ENCODE measurements at regions not wholly inside any gene's neighbourhood (a gene's known extent, or its start where the extent isn't known, plus 50 kb on each side); places are given as distances from the start of the nearest gene placed in this dataset.
"Not testable (repeated sequence)": the region's sequence is repeated elsewhere in the genome, so short reads cannot be mapped to it uniquely, and the experiment has no call there.

- no peak overlapping the region for H3K27ac ChIP-seq (ENCODE audit: low read depth in 2 of 2, low read length in 1 of 2)
- no peak overlapping the region for H3K4me3 ChIP-seq (ENCODE audit: low read depth in 1 of 2, low read length in 2 of 2)
- WGBS, 2 donors: 84 to 92% methylated on average over 1 of the region's 1 CpG
- no peaks in the 10 kb centered on the region for H3K4me1 ChIP-seq (ENCODE audit: control insufficient read depth in 2 of 2, insufficient read depth in 2 of 2, low read length in 1 of 2)
- no peaks in the 10 kb centered on the region for H3K36me3 ChIP-seq (ENCODE audit: control insufficient read depth in 2 of 2, insufficient read depth in 2 of 2, low read length in 1 of 2)
- H3K9me3 ChIP-seq (ENCODE audit: control insufficient read depth in 2 of 2, insufficient read depth in 1 of 2, low read depth in 1 of 2, low read length in 1 of 2): no peaks in the 10 kb centered on the region
- peaks cover 0 to 6% of the 10 kb centered on the region in 2 donors for H3K27me3 ChIP-seq (ENCODE audit: control insufficient read depth in 1 of 2, insufficient read depth in 2 of 2, low read length in 2 of 2)
Measured at GRCh38 chrX:96474741-96475125, 209.9 kb upstream of the DIAPH2 start.

- no peaks in the 10 kb centered on the region for H3K9me3 ChIP-seq (ENCODE audit: control insufficient read depth in 2 of 2, insufficient read depth in 1 of 2, low read depth in 1 of 2, low read length in 1 of 2)
- H3K4me1 ChIP-seq (ENCODE audit: control insufficient read depth in 2 of 2, insufficient read depth in 2 of 2, low read length in 1 of 2): no peaks in the 10 kb centered on the region
- no peak overlapping the region for H3K27ac ChIP-seq (ENCODE audit: low read depth in 2 of 2, low read length in 1 of 2)
- 44 to 47% methylated on average over 5 of the region's 5 CpGs for WGBS, 2 donors
- no peaks in the 10 kb centered on the region for H3K36me3 ChIP-seq (ENCODE audit: control insufficient read depth in 2 of 2, insufficient read depth in 2 of 2, low read length in 1 of 2)
- peaks cover 0 to 11% of the 10 kb centered on the region in 2 donors for H3K27me3 ChIP-seq (ENCODE audit: control insufficient read depth in 1 of 2, insufficient read depth in 2 of 2, low read length in 2 of 2)
- H3K4me3 ChIP-seq (ENCODE audit: low read depth in 1 of 2, low read length in 2 of 2): no peak overlapping the region
Measured at GRCh38 chrX:96480081-96480480, 204.6 kb upstream of the DIAPH2 start.

DNA sequence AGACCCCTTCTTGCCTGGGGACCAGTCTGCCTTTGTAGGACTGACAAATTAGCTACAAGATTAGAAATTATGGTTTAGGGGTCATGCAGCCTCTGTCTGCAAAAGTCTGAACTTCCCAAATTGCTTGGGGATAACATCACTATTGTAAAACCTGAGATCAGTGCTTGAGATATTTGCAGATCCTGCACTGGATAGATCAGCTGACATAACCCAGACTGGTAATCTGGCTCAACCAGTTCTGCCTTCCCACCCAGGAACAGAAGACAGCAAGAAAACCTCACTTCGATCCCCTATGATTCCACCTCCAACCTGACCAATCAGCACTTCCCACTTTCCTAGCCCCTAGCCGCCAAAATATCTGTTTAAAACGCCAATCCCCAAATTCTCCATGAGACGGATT lies 202.8 kb upstream of the DIAPH2 start:
- H3K27me3 ChIP-seq (ENCODE audit: control insufficient read depth in 1 of 2, insufficient read depth in 2 of 2, low read length in 2 of 2): peaks cover 0 to 8% of the 10 kb centered on the region in 2 donors
- no peak overlapping the region for H3K27ac ChIP-seq (ENCODE audit: low read depth in 2 of 2, low read length in 1 of 2)
- H3K4me1 ChIP-seq (ENCODE audit: control insufficient read depth in 2 of 2, insufficient read depth in 2 of 2, low read length in 1 of 2): no peaks in the 10 kb centered on the region
- no peak overlapping the region for H3K4me3 ChIP-seq (ENCODE audit: low read depth in 1 of 2, low read length in 2 of 2)
- H3K36me3 ChIP-seq (ENCODE audit: control insufficient read depth in 2 of 2, insufficient read depth in 2 of 2, low read length in 1 of 2): no peaks in the 10 kb centered on the region
- no peaks in the 10 kb centered on the region for H3K9me3 ChIP-seq (ENCODE audit: control insufficient read depth in 2 of 2, insufficient read depth in 1 of 2, low read depth in 1 of 2, low read length in 1 of 2)
- 89 to 93% methylated on average over 4 of the region's 4 CpGs for WGBS, 2 donors

DNA sequence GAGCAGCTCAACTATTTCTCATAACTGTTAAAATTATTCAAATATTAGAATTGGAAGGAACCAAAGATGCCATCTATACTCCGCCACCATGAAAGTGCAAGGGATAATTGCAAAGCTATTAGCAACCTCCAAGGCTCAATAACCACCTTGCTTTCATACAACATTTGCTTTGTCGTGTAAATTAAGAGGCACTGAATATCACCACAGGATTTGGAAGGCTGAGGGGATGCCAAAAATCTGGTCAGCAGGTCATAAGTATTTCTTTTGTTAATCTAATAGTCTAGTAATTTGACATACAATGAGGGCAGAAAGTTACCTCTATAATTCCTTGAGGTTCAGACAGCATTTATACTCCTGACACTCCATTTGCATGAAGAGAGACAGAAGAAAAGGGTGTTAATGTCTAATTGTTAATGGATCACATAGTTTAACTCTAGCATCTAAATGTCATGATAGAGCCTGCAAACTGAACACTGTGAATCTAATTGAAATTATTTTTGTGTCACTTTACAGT lies 200.9 kb upstream of the DIAPH2 start:
- WGBS, 2 donors: 66 to 81% methylated on average over 2 of the region's 2 CpGs
- H3K4me3 ChIP-seq (ENCODE audit: low read depth in 1 of 2, low read length in 2 of 2): no peak overlapping the region
- no peaks in the 10 kb centered on the region for H3K9me3 ChIP-seq (ENCODE audit: control insufficient read depth in 2 of 2, insufficient read depth in 1 of 2, low read depth in 1 of 2, low read length in 1 of 2)

GRCh38 chrX:96486687-96487086 lies 198.0 kb upstream of the DIAPH2 start:
- 79 to 87% methylated on average over 11 of the region's 11 CpGs for WGBS, 2 donors
- not testable (repeated sequence) for H3K36me3 ChIP-seq (ENCODE audit: control insufficient read depth in 2 of 2, insufficient read depth in 2 of 2, low read length in 1 of 2); H3K4me1 ChIP-seq (ENCODE audit: control insufficient read depth in 2 of 2, insufficient read depth in 2 of 2, low read length in 1 of 2); H3K9me3 ChIP-seq (ENCODE audit: control insufficient read depth in 2 of 2, insufficient read depth in 1 of 2, low read depth in 1 of 2, low read length in 1 of 2); H3K27ac ChIP-seq (ENCODE audit: low read depth in 2 of 2, low read length in 1 of 2); H3K4me3 ChIP-seq (ENCODE audit: low read depth in 1 of 2, low read length in 2 of 2); H3K27me3 ChIP-seq (ENCODE audit: control insufficient read depth in 1 of 2, insufficient read depth in 2 of 2, low read length in 2 of 2)

More for the DNA sequence above, 200.9 kb upstream of the DIAPH2 start:
- Histone ChIP-seq H3K36me3 (ENCODE audit: control insufficient read depth in 2 of 2, insufficient read depth in 2 of 2, low read length in 1 of 2) (no peaks in the 10 kb centered on the region), H3K27ac (ENCODE audit: low read depth in 2 of 2, low read length in 1 of 2) (no peak overlapping the region), H3K27me3 (ENCODE audit: control insufficient read depth in 1 of 2, insufficient read depth in 2 of 2, low read length in 2 of 2) (peaks cover 0 to 8% of the 10 kb centered on the region in 2 donors), H3K4me1 (ENCODE audit: control insufficient read depth in 2 of 2, insufficient read depth in 2 of 2, low read length in 1 of 2) (no peaks in the 10 kb centered on the region)

DNA sequence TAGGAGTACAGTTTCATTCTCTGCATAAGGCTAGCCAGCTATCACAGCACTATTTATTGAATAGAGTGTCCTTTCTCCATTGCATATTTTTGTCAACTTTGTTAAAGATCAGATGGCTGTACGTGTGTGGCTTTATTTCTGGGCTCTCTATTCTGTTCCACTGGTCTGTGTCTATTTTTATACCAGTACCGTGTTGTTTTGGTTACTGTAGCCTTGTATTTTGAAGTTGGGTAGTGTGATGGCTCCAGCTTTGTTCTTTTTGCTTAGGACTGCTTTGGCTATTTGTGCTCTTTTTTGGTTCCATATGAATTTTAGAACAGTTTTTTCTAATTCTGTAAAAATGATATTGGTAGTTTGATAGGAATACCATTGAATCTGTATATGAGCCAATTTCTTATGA lies 182.1 kb upstream of the DIAPH2 start:
- Histone ChIP-seq H3K27ac (ENCODE audit: low read depth in 2 of 2, low read length in 1 of 2) (no peak overlapping the region), H3K36me3 (ENCODE audit: control insufficient read depth in 2 of 2, insufficient read depth in 2 of 2, low read length in 1 of 2) (no peaks in the 10 kb centered on the region), H3K9me3 (ENCODE audit: control insufficient read depth in 2 of 2, insufficient read depth in 1 of 2, low read depth in 1 of 2, low read length in 1 of 2) (no peaks in the 10 kb centered on the region), H3K4me3 (ENCODE audit: low read depth in 1 of 2, low read length in 2 of 2) (no peak overlapping the region), H3K27me3 (ENCODE audit: control insufficient read depth in 1 of 2, insufficient read depth in 2 of 2, low read length in 2 of 2) (no peaks in the 10 kb centered on the region), H3K4me1 (ENCODE audit: control insufficient read depth in 2 of 2, insufficient read depth in 2 of 2, low read length in 1 of 2) (no peaks in the 10 kb centered on the region)
- 31 to 51% methylated on average over 2 of the region's 2 CpGs for WGBS, 2 donors

- H3K4me1 ChIP-seq (ENCODE audit: control insufficient read depth in 2 of 2, insufficient read depth in 2 of 2, low read length in 1 of 2); H3K9me3 ChIP-seq (ENCODE audit: control insufficient read depth in 2 of 2, insufficient read depth in 1 of 2, low read depth in 1 of 2, low read length in 1 of 2); H3K27ac ChIP-seq (ENCODE audit: low read depth in 2 of 2, low read length in 1 of 2); H3K27me3 ChIP-seq (ENCODE audit: control insufficient read depth in 1 of 2, insufficient read depth in 2 of 2, low read length in 2 of 2); H3K4me3 ChIP-seq (ENCODE audit: low read depth in 1 of 2, low read length in 2 of 2); H3K36me3 ChIP-seq (ENCODE audit: control insufficient read depth in 2 of 2, insufficient read depth in 2 of 2, low read length in 1 of 2): not testable (repeated sequence)
- 78 to 92% methylated on average over 2 of the region's 2 CpGs for WGBS, 2 donors
Measured at GRCh38 chrX:96529386-96529785, 155.3 kb upstream of the DIAPH2 start.

DNA sequence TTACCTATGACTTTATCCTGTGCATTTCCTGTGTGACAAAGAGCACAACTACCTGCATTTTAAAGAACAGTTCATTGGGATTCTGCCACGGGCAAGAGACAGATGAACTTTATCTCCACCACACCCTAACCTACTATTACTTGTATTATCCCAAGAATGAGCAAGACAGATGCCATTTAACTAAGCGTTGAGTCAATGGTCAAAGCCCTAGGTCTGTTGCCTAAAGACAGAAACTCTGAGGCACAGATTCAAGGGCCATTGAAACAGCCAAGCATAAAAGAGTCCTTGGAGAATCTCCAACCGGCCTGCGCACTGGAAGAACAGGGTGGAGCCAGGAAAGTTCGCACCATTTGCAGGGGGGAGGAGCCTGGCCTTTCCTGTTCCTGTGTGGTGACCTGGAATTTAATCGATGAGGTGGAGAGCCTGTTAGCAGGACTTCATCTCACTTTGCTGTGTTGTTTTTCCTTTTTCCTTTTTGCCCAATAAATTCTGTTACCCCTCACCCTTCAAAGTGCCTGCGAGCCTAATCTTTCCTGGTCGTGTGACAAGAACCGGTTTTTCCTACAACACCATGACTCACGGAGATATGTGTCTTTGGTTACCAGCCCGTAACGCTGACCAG lies 146.4 kb upstream of the DIAPH2 start:
- Histone ChIP-seq H3K4me3 (ENCODE audit: low read depth in 1 of 2, low read length in 2 of 2) (no peak overlapping the region), H3K36me3 (ENCODE audit: control insufficient read depth in 2 of 2, insufficient read depth in 2 of 2, low read length in 1 of 2) (no peaks in the 10 kb centered on the region), H3K4me1 (ENCODE audit: control insufficient read depth in 2 of 2, insufficient read depth in 2 of 2, low read length in 1 of 2) (no peaks in the 10 kb centered on the region), H3K27ac (ENCODE audit: low read depth in 2 of 2, low read length in 1 of 2) (peak overlapping the region in 1 of 2 donors; percentile 5), H3K9me3 (ENCODE audit: control insufficient read depth in 2 of 2, insufficient read depth in 1 of 2, low read depth in 1 of 2, low read length in 1 of 2) (no peaks in the 10 kb centered on the region), H3K27me3 (ENCODE audit: control insufficient read depth in 1 of 2, insufficient read depth in 2 of 2, low read length in 2 of 2) (peaks cover 0 to 3% of the 10 kb centered on the region in 2 donors)
- WGBS, 2 donors: 70% methylated on average over 12 of the region's 12 CpGs

GRCh38 chrX:96540111-96540631 lies 144.5 kb upstream of the DIAPH2 start:
- no peaks in the 10 kb centered on the region for H3K27me3 ChIP-seq (ENCODE audit: control insufficient read depth in 1 of 2, insufficient read depth in 2 of 2, low read length in 2 of 2)
- H3K27ac ChIP-seq (ENCODE audit: low read depth in 2 of 2, low read length in 1 of 2): no peak overlapping the region
- WGBS, 2 donors: 55 to 67% methylated on average over 2 of the region's 2 CpGs
- no peaks in the 10 kb centered on the region for H3K9me3 ChIP-seq (ENCODE audit: control insufficient read depth in 2 of 2, insufficient read depth in 1 of 2, low read depth in 1 of 2, low read length in 1 of 2)
- H3K4me1 ChIP-seq (ENCODE audit: control insufficient read depth in 2 of 2, insufficient read depth in 2 of 2, low read length in 1 of 2): no peaks in the 10 kb centered on the region
- H3K36me3 ChIP-seq (ENCODE audit: control insufficient read depth in 2 of 2, insufficient read depth in 2 of 2, low read length in 1 of 2): no peaks in the 10 kb centered on the region
- no peak overlapping the region for H3K4me3 ChIP-seq (ENCODE audit: low read depth in 1 of 2, low read length in 2 of 2)

DNA sequence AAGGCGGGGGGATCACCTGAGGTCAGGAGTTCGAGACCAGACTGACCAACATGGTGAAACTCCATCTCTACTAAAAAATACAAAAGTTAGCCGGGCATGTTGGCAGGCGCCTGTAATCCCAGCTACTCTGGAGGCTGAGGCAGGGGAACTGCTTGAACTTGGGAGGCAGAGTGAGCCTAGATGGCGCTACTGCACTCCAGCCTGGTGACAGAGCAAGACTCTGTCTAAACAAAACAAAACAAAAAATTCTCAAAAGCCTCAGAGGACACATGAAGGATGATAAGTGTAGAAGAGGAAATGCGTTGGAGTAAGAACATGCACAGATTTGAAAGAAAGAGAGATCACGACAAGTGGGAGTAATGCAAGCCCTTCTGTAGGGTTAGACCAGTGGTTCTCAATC lies 138.4 kb upstream of the DIAPH2 start:
- not testable (repeated sequence) for H3K27me3 ChIP-seq (ENCODE audit: control insufficient read depth in 1 of 2, insufficient read depth in 2 of 2, low read length in 2 of 2); H3K36me3 ChIP-seq (ENCODE audit: control insufficient read depth in 2 of 2, insufficient read depth in 2 of 2, low read length in 1 of 2); H3K27ac ChIP-seq (ENCODE audit: low read depth in 2 of 2, low read length in 1 of 2); H3K4me1 ChIP-seq (ENCODE audit: control insufficient read depth in 2 of 2, insufficient read depth in 2 of 2, low read length in 1 of 2); H3K4me3 ChIP-seq (ENCODE audit: low read depth in 1 of 2, low read length in 2 of 2); H3K9me3 ChIP-seq (ENCODE audit: control insufficient read depth in 2 of 2, insufficient read depth in 1 of 2, low read depth in 1 of 2, low read length in 1 of 2)
- 61 to 86% methylated on average over 7 of the region's 7 CpGs for WGBS, 2 donors
